GM19193 (cell line): ENCODE measurements at regions not wholly inside any gene's neighbourhood (a gene's known extent, or its start where the extent isn't known, plus 50 kb on each side); places are given as distances from the start of the nearest gene placed in this dataset.

Experiments
- POLR2A ChIP-seq: IDR thresholded peaks from 4 replicates; pipeline ENCODE4 v1.6.1; 2011; ENCODE audit not compliant: insufficient read depth, insufficient read length; ENCODE audit errors: extremely low read depth

DNA sequence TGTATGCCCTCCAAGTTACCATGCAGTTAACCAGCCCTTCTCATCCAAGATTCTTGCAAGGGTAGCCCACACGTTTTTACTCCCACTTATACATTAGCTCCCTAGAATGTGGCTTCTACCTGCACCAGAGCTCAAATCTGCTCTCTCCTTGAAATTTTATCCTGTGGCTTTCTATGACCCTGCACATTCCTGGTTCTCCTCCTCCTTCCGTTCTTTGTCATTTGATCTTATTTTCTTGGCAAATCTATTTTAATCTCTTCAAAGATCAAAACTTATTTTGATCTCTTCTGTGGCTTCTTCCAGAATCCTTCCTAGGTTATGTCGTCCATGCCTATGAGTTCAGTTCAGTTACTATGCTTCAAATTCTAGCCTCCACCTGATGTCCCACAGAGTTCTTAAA, 115.6 kb upstream of the GUCA2B start:
- TF ChIP-seq POLR2A = no peak

GRCh38 chr1:42037161-42037560, 116.0 kb upstream of the GUCA2B start:
- TF ChIP-seq POLR2A = no peak

- peak; percentile 42 for TF ChIP-seq POLR2A
Measured at GRCh38 chr1:42035830-42036604, 117.2 kb upstream of the GUCA2B start.

- peak; percentile 9 for TF ChIP-seq POLR2A
Measured at GRCh38 chr1:42035205-42035829, 116.6 kb upstream of the HIVEP3 start.

DNA sequence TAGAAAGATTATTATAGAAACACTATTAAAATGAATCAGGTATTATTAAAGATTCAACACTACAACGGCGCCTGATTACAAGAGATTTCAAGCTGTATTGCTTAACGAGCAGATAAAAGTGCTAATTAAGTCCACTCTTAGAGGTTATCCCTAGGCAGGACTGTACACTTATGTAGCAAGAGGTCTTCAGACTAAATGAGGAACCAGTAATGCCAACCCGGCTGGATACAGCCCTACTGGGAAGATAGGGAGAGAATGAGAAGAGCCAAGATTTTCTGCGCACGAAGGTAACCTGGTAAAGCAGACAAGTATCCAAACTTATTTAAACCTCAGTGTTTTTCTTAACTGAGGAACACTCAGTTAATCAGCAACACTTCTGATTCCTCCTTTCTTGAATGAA, 115.7 kb upstream of the HIVEP3 start:
- TF ChIP-seq POLR2A = no peak

DNA sequence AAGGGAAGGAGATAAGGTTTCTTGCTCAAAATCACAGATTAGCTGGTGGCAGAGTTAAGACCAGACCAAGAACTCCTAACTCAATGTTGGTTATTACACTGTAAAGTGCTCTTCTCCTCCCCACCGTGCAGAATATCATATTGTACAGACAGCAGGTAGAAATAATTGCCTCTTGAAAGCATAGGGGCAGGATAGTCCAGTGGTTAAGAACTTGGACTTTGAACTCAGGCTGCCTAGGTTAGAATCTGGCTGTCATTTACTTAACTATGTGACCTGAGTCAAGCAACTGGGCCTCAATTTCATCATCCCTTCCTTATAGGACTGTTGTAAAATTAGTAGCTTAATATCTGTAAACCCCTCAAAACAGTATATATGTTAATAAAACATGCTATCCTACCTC, 114.9 kb upstream of the HIVEP3 start:
- no peak for TF ChIP-seq POLR2A

GRCh38 chr1:42017730-42018129, 99.0 kb upstream of the HIVEP3 start:
- TF ChIP-seq POLR2A = no peak

- TF ChIP-seq POLR2A = no peak
Measured at GRCh38 chr1:42017259-42017658, 98.5 kb upstream of the HIVEP3 start.

- no peak for TF ChIP-seq POLR2A
Measured at GRCh38 chr1:42014823-42015222, 96.1 kb upstream of the HIVEP3 start.

DNA sequence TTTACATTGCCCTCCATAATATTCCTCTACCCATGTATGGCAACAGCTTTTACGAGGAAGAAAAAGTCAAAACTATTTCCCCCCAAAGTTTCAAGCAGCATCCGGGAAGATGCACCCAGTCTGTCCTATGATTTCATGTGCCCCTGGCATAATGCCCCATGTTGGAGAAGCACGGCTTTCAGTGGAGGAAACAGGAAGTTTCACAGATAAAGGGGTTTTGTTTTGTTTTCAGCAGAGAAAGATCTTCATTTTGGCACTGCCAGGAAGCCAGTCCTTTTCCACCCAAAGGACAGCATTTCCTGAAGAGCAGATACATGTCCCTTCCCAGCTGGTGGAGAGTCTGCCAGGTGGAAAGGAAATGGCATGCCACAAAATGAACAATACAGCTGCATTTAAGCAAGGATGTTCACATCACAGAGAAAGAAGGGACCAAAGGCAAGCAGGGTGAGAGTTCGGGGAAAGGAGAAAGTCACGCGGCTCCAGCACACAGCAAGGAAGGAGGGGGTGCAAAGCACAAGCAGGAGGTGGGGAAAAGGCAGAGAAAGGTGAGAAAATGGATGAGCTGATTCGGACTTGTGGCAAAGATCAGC, 95.3 kb upstream of the HIVEP3 start:
- TF ChIP-seq POLR2A = no peak

DNA sequence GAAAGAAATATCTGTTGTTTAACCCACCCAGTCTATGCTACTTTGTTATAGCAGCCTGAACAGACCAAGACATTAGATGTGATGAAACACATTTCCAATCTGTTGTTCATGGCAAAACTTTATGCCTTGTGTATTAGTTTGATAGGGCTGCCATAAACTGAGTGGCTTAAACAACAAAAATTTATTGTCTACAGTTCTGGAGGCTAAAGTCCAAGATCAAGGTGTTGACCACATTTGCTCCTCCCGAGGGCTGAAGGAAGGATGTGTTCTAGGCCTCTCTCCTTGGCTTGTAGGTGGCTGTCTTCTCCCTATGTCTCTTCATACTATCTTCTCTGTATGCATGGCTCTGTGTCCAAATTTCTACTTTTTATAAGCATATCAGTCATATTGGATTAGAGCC, 94.1 kb upstream of the HIVEP3 start:
- no peak for TF ChIP-seq POLR2A

GRCh38 chr1:42010381-42010780, 91.7 kb upstream of the HIVEP3 start:
- TF ChIP-seq POLR2A = no peak

GRCh38 chr1:42008264-42008663, 89.5 kb upstream of the HIVEP3 start:
- TF ChIP-seq POLR2A = no peak

GRCh38 chr1:42006836-42007235, 88.1 kb upstream of the HIVEP3 start:
- TF ChIP-seq POLR2A = no peak

GRCh38 chr1:42006093-42006492, 87.4 kb upstream of the HIVEP3 start:
- no peak for TF ChIP-seq POLR2A

- no peak for TF ChIP-seq POLR2A
Measured at GRCh38 chr1:42005530-42005929, 86.8 kb upstream of the HIVEP3 start.
